ENCODE measurements at regions not wholly inside any gene's neighbourhood (a gene's known extent, or its start where the extent isn't known, plus 50 kb on each side); places are given as distances from the start of the nearest gene placed in this dataset.

DNA sequence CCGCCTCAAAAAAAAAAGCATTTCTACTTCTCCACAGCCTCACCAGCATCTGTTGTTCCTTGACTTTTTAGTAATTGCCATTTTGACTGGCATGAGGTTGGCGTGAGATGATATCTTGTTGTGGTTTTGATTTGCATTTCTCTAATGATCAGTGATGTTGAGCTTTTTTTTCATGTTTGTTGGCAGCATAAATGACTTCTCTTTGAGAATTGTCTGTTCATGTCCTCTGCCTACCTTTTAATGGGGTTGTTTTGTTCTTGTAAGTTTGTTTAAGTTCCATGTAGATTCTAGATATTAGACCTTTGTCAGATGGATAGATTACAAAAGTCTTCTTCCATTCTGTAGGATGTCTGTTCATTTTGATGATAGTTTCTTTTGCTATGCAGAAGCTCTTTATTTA is 182.9 kb downstream of the FOXG1 start:
- WGBS, 2 experiments (ENCODE audit: extremely low coverage in 1 of 2, insufficient coverage in 1 of 2, insufficient read length in 1 of 2, insufficient replicate concordance in 2 of 2, low coverage in 1 of 2, low lambda C conversion rate in 2 of 2, missing lambda C conversion rate in 1 of 2): 97% methylated on average over 2 of the region's 2 CpGs; no CpG with 5 or more reads in 1 of the 2 experiments
- Histone ChIP-seq H3K18ac (ENCODE audit: extremely low read depth, low read length) (no peak overlapping the region), H3K23ac (ENCODE audit: insufficient read length) (no peak overlapping the region), H3K9ac (replicated peaks in 1 of 4; ENCODE audit: extremely low read depth in 1 of 4, low read depth in 3 of 4, low read length in 3 of 4) (no peak overlapping the region), H3K4ac (replicated peaks; ENCODE audit: insufficient read length, low read depth, low read length) (no peak overlapping the region), H4K91ac (replicated peaks; ENCODE audit: insufficient read length, low read length) (no peak overlapping the region), H2AFZ (ENCODE audit: low read length) (no peak overlapping the region), H3K4me3 (ENCODE audit: extremely low read depth in 1 of 4, insufficient read depth in 2 of 4, low read depth in 3 of 4, low read length in 4 of 4) (no peak overlapping the region), H3K4me1 (replicated peaks in 1 of 4; ENCODE audit: control insufficient read depth in 3 of 4, insufficient read depth in 4 of 4, low read length in 3 of 4) (no peaks in the 10 kb centered on the region), H2AK5ac (ENCODE audit: low read depth, low read length) (no peak overlapping the region), H4K8ac (ENCODE audit: extremely low read depth, insufficient read depth, low read length) (no peak overlapping the region), H3K79me2 (ENCODE audit: control insufficient read depth in 1 of 2, insufficient read depth in 2 of 2, low read length in 2 of 2) (no peaks in the 10 kb centered on the region), H3K27me3 (replicated peaks in 1 of 4; ENCODE audit: control insufficient read depth in 3 of 4, extremely low read depth in 1 of 4, insufficient read depth in 3 of 4, low read length in 3 of 4) (no peaks in the 10 kb centered on the region), H3K79me1 (ENCODE audit: low read depth, low read length) (no peaks in the 10 kb centered on the region), H2BK120ac (replicated peaks; ENCODE audit: low read depth, low read length) (no peak overlapping the region), H3K56ac (replicated peaks; ENCODE audit: insufficient read length, low read depth, low read length) (no peak overlapping the region), H3K4me2 (ENCODE audit: insufficient read depth in 1 of 2, low read depth in 2 of 2, low read length in 2 of 2) (no peak overlapping the region), H2BK5ac (ENCODE audit: low read depth, low read length) (no peak overlapping the region), H2BK12ac (ENCODE audit: low read depth, low read length) (no peak overlapping the region), H2BK20ac (ENCODE audit: low read length) (no peak overlapping the region), H4K5ac (ENCODE audit: insufficient read length, low read depth, low read length) (no peak overlapping the region), H3K36me3 (ENCODE audit: control insufficient read depth in 2 of 4, insufficient read depth in 4 of 4, low read length in 3 of 4) (no peaks in the 10 kb centered on the region), H4K20me1 (replicated peaks in 1 of 2; ENCODE audit: control insufficient read depth in 1 of 2, insufficient read depth in 2 of 2, low read length in 2 of 2) (no peaks in the 10 kb centered on the region), H3K23me2 (ENCODE audit: low read depth, low read length) (no peaks in the 10 kb centered on the region; the same call in 1 of the 2 replicates), H3K27ac (ENCODE audit: low read depth, low read length) (no peak overlapping the region), H2BK15ac (ENCODE audit: low read length) (no peak overlapping the region), H3K9me3 (ENCODE audit: insufficient read depth in 2 of 2, low read depth in 1 of 2, low read length in 1 of 2) (no peaks in the 10 kb centered on the region), H3K14ac (ENCODE audit: insufficient read length) (no peak overlapping the region)
- FAIRE-seq (no peak), DNase-seq (ENCODE audit: low read depth in 1 of 2, low spot score in 2 of 2) (no peak)
- CTCF ChIA-PET (ENCODE audit: partially characterized antibody): no interaction called here
- POLR2A ChIA-PET (ENCODE audit: partially characterized antibody): no interaction called here
- TF ChIP-seq JUND (IDR thresholded peaks at IDR 0.05; ENCODE audit: low read length) (no peak), CBX8 (IDR thresholded peaks at IDR 0.05; ENCODE audit: borderline replicate concordance, low read depth, low read length) (no peak), JUN (IDR thresholded peaks at IDR 0.05; ENCODE audit: low read depth, low read length) (no peak), MAFK (IDR thresholded peaks at IDR 0.05; ENCODE audit: low read depth, low read length) (no peak), POLR2A (IDR thresholded peaks at IDR 0.05; ENCODE audit: control extremely low read depth in 1 of 2, low read depth in 2 of 2, low read length in 2 of 2) (no peak), TBP (IDR thresholded peaks at IDR 0.05; ENCODE audit: low read depth, low read length) (no peak)
- TF ChIP-seq, protein P1, sequence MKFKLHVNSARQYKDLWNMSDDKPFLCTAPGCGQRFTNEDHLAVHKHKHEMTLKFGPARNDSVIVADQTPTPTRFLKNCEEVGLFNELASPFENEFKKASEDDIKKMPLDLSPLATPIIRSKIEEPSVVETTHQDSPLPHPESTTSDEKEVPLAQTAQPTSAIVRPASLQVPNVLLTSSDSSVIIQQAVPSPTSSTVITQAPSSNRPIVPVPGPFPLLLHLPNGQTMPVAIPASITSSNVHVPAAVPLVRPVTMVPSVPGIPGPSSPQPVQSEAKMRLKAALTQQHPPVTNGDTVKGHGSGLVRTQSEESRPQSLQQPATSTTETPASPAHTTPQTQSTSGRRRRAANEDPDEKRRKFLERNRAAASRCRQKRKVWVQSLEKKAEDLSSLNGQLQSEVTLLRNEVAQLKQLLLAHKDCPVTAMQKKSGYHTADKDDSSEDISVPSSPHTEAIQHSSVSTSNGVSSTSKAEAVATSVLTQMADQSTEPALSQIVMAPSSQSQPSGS (IDR thresholded peaks at IDR 0.05; ENCODE audit: low read length): no peak
